ENCODE measurements at regions not wholly inside any gene's neighbourhood (a gene's known extent, or its start where the extent isn't known, plus 50 kb on each side); places are given as distances from the start of the nearest gene placed in this dataset.

DNA sequence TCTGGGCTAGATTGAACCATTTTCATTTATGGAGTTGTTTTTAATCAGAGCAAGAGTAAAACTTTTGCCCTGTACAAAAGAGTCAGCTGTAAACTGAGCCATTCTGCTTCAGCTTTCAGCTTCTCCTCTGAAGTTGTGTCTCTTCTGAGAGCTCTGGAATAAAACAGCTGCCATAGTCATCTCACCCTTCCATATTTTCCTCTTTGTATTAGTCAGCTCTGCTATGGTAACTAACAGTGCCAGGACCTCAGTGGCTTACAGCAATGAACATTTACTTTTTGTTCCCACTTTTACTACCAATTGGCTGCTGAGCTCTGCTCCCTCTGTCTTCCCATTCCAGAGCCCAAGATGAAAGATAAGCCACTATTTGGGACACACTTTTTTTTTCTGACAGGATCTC lies 178.5 kb downstream of the DAD1 start:
- ChIA-PET CTCF (interaction anchor here (0.8 to 1.6 kb wide), 6 partner anchors 11 to 146 kb away, joined by 3 to 7 read pairs (median 4); no protein-coding TSS in a partner anchor), POLR2A (no interaction called here)
- TF ChIP-seq, protein P1, sequence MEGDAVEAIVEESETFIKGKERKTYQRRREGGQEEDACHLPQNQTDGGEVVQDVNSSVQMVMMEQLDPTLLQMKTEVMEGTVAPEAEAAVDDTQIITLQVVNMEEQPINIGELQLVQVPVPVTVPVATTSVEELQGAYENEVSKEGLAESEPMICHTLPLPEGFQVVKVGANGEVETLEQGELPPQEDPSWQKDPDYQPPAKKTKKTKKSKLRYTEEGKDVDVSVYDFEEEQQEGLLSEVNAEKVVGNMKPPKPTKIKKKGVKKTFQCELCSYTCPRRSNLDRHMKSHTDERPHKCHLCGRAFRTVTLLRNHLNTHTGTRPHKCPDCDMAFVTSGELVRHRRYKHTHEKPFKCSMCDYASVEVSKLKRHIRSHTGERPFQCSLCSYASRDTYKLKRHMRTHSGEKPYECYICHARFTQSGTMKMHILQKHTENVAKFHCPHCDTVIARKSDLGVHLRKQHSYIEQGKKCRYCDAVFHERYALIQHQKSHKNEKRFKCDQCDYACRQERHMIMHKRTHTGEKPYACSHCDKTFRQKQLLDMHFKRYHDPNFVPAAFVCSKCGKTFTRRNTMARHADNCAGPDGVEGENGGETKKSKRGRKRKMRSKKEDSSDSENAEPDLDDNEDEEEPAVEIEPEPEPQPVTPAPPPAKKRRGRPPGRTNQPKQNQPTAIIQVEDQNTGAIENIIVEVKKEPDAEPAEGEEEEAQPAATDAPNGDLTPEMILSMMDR (IDR thresholded peaks at IDR 0.05; ENCODE audit: insufficient read depth, low read length, missing control alignments), result no peak

DNA sequence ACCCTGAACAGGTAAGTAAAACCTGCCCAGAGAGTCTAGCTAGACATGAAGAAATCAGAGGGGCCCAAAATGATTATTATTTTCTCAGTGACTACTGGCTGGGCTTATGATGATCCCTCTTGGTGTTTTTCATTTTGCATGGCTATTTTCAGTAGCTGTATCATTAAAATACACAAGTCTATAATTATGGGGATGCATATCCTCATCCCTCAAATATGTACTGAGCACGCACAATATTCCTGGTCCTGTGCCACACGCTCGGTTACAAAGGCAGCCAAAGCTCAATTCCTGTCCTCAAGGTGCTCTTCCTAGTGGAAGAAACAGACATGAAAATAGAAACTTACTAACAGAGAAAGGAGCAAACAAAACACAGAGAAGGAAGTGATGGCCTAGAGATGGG lies 180.0 kb downstream of the DAD1 start:
- no peak for DNase-seq (ENCODE audit: low read depth, low spot score)
- ChIA-PET CTCF (interaction anchor here (0.9 to 1.2 kb wide), 5 partner anchors 9 to 1873 kb away, joined by 3 to 6 read pairs (median 3); no protein-coding TSS in a partner anchor), POLR2A (no interaction called here)
- TF ChIP-seq, protein P1 (IDR thresholded peaks at IDR 0.05; ENCODE audit: insufficient read depth, low read length, missing control alignments), result no peak
- H3K4me3 ChIP-seq (ENCODE audit: low read depth, low read length), result no peak overlapping the region

More for the DNA sequence above, 178.5 kb downstream of the DAD1 start:
- no peak overlapping the region for H3K4me3 ChIP-seq (ENCODE audit: low read depth, low read length)
- no peak for DNase-seq (ENCODE audit: low read depth, low spot score)

DNA sequence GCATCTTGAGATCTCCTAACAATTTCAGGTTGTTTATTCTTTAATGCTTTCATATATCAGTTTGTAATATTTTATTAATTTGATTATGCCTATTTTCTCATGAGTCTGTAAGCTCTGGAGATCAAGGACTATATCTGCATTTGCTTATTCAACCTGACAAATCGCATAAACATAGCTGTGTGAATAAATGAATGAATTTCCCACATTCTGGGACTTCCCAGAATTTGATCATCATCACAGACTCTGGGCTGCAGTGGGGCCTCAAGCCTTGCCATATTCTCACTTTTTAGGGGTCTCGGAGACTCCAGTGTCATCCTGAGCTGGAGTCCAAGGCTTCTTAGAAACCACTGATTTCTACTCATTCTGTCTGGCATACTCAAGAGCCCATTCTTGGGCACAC lies 180.5 kb downstream of the DAD1 start:
- H3K4me3 ChIP-seq (ENCODE audit: low read depth, low read length), result no peak overlapping the region
- ChIA-PET CTCF (interaction anchor here (0.9 to 1.2 kb wide), 5 partner anchors 9 to 1872 kb away, joined by 3 to 6 read pairs (median 3); no protein-coding TSS in a partner anchor), POLR2A (no interaction called here)
- no peak for DNase-seq (ENCODE audit: low read depth, low spot score)
- TF ChIP-seq, protein P1 (IDR thresholded peaks at IDR 0.05; ENCODE audit: insufficient read depth, low read length, missing control alignments), result no peak

DNA sequence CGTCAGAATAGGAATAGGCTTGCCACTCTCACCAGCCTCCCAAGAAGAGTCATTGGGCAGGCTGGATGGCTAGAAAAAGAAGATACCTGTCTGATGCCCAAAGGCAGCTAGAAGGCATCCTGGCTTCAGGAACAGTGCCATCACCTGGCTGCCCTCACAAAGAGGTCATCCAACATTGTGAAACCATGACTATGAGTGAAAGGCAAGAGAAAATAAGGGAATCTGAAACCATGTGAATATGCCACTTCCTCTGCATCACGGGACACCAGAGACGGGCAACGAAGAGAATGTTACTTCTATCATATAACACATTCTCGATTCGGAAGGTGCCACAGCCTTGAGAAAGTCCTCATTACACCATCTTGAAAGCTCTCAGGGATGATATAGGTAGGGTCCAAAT lies 182.0 kb downstream of the DAD1 start:
- ChIA-PET CTCF (interaction anchor here (0.9 kb wide), 1 partner anchor 22 kb away, joined by 3 read pairs; no protein-coding TSS in a partner anchor), POLR2A (no interaction called here)
- TF ChIP-seq, protein P1 (IDR thresholded peaks at IDR 0.05; ENCODE audit: insufficient read depth, low read length, missing control alignments), result no peak
- DNase-seq (ENCODE audit: low read depth, low spot score), result no peak
- H3K4me3 ChIP-seq (ENCODE audit: low read depth, low read length), result no peak overlapping the region

DNA sequence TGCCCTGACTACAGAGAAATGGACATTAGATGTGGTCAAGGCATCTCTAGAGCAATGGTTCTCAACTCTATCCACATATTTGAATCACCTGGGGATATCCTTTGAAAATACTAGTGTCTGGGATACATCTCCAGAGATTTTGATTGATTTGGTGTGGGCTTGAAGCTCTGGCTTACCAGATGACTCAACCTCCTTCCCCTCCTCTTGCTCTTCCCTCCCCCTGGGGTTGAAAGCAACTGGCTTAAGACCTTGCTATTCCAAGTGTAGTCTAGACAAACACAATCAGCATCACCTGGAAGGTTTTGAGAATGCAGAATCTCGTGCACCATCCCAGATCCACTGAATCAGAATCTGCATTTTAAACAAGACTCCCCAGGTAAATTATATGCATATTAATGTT lies 183.8 kb downstream of the DAD1 start:
- no peak for DNase-seq (ENCODE audit: low read depth, low spot score)
- TF ChIP-seq, protein P1 (IDR thresholded peaks at IDR 0.05; ENCODE audit: insufficient read depth, low read length, missing control alignments), result no peak
- POLR2A ChIA-PET, result no interaction called here
- H3K4me3 ChIP-seq (ENCODE audit: low read depth, low read length), result no peak overlapping the region
- CTCF ChIA-PET, result interaction anchor here (1.0 to 17.7 kb wide), 3 partner anchors 14 to 70 kb away, joined by 4 to 332 read pairs (median 61); no protein-coding TSS in a partner anchor

DNA sequence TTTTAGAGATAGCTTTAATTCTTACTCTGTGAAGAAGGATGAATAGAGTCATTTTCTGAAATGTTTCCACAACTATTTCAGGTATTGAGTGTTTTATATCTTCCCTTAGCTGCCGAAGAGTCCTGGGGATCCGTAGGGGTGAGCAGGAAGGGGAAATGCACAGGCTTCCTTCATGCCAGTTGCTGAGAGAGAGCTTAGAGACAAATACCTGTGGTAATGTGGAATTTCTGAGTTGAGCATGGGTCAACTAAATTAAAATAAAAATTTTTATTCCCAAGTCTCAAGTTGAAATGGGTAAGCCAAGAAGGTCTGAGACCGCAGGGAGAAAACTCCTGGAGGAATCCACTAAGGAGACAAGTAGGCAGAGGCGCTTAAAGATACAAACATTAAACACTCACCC lies 185.7 kb downstream of the DAD1 start:
- no peak overlapping the region for H3K4me3 ChIP-seq (ENCODE audit: low read depth, low read length)
- no peak for DNase-seq (ENCODE audit: low read depth, low spot score)
- ChIA-PET POLR2A (no interaction called here), CTCF (interaction anchor here (0.7 to 17.7 kb wide), 5 partner anchors 12 to 177 kb away, joined by 3 to 332 read pairs (median 4); no protein-coding TSS in a partner anchor)
- TF ChIP-seq, protein P1 (IDR thresholded peaks at IDR 0.05; ENCODE audit: insufficient read depth, low read length, missing control alignments), result no peak
